Psoas muscle (tissue), 7 donors: ENCODE measurements at regions not wholly inside any gene's neighbourhood (a gene's known extent, or its start where the extent isn't known, plus 50 kb on each side); places are given as distances from the start of the nearest gene placed in this dataset.

ENCODE experiments used
- ATAC-seq, 4 donors: fragments of 200-7000 bp; cut with Tn5 transposase; one replicate each; pipeline ENCODE4 v1.9.1; 2020; ENCODE audit warnings: moderate library complexity in 3 of 4, mild to moderate bottlenecking in 2 of 4
- DNase-seq, 2 donors: peaks; one replicate each; pipeline ENCODE4 v3.0.0-alpha.2; 2020
- H3K27ac ChIP-seq: fragments of 200-600 bp; one replicate; pipeline ENCODE4 v1.8.0; 2022
- H3K27me3 ChIP-seq, 3 donors: fragments of 200-600 bp in 1 of 3; one replicate each; pipeline versions ENCODE4 v1.6.1 to v1.8.0; 2013 to 2022; ENCODE audit warnings: low read length in 2 of 3, mild to moderate bottlenecking in 2 of 3, moderate library complexity in 1 of 3; ENCODE audit not compliant: insufficient read depth in 3 of 3
- H3K36me3 ChIP-seq, 2 donors: fragments of 200-600 bp in 1 of 2; one replicate each; pipeline versions ENCODE4 v1.6.1 to v1.8.0; 2013 to 2022; ENCODE audit warnings: low read depth in 1 of 2, mild to moderate bottlenecking in 1 of 2, moderate library complexity in 1 of 2; ENCODE audit not compliant: insufficient read depth in 1 of 2
- H3K4me1 ChIP-seq: fragments of 200-600 bp; one replicate; pipeline ENCODE4 v1.8.0; 2022
- H3K4me3 ChIP-seq: fragments of 200-600 bp; one replicate; pipeline ENCODE4 v1.8.0; 2022; ENCODE audit warnings: mild to moderate bottlenecking
- H3K9me3 ChIP-seq: fragments of 200-600 bp; one replicate; pipeline ENCODE4 v1.8.0; 2022
- CTCF ChIP-seq: fragments of 200-600 bp; IDR thresholded peaks from one replicate; pipeline ENCODE4 v1.8.0; 2022; ENCODE audit warnings: antibody characterized with exemption
- WGBS, 3 donors: extraction: QIAGEN DNeasy Blood & Tissue Kit; methylation state at CpG; one replicate each; pipeline versions ENCODE4 v1.1.6 to v1.1.7; 2013; 5-methylcytosine and 5-hydroxymethylcytosine counted together
- intact Hi-C, 2 donors: fragments of 100-400 bp; cut with DNase I; formaldehyde crosslinking; loops; one replicate each; pipeline versions ENCODE4 v1.11.0 to v1.14.2; 2022
- donor health status: healthy with polysubstance abuse.
- donor health status: DM: no; HTN: no; CAD: no; lungs with moderate emphysema.
- donor health status: Bipolar disorder and iron deficiency.
- donor health status: healthy.
- donor health status: DM: yes; HTN: yes; CAD: no.
- donor health status: DM: no; HTN: no; CAD: no.
- donor health status: DM: yes; HTN: yes; CAD: no.

DNA sequence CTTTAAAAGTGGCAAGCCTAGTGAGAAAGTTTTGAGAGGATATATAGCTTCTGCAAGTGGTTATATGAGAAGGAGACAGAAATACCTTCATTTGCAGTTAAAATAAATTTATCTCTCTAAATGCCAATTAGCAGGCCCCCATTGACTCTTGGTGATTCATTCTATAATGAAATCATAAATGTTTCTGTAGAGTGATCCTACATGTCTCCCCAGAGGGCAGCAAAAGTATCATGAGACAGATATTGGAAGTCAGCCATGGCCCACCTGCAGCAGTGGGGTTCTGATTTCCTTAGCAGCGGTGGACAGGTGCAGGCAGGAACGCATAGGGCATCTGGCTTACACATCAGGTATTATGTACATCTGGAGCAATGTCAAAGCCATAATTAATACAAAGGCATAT, 385.4 kb upstream of the SLC10A2 start:
- no peak overlapping the region for H3K4me3 ChIP-seq
- TF ChIP-seq CTCF = no peak
- H3K27me3 ChIP-seq = no peaks in the 10 kb centered on the region
- DNase-seq (no peak), ATAC-seq (no peak)
- intact Hi-C loops = no loop called here
- WGBS, 3 donors = 13 to 24% (median 14%) methylated on average over 2 of the region's 2 CpGs
- H3K4me1 ChIP-seq = no peaks in the 10 kb centered on the region
- H3K9me3 ChIP-seq = no peaks in the 10 kb centered on the region
- no peak overlapping the region for H3K27ac ChIP-seq
- H3K36me3 ChIP-seq = no peaks in the 10 kb centered on the region

GRCh38 chr13:103443604-103444003, 377.4 kb upstream of the SLC10A2 start:
- TF ChIP-seq CTCF = no peak
- intact Hi-C loops = no loop called here
- H3K4me1 ChIP-seq = no peaks in the 10 kb centered on the region
- ATAC-seq (no peak), DNase-seq (no peak)
- no peaks in the 10 kb centered on the region for H3K27me3 ChIP-seq
- H3K9me3 ChIP-seq = no peaks in the 10 kb centered on the region
- H3K27ac ChIP-seq = no peak overlapping the region
- H3K4me3 ChIP-seq = no peak overlapping the region
- 59 to 69% (median 66%) methylated on average over 4 of the region's 4 CpGs for WGBS, 3 donors
- no peaks in the 10 kb centered on the region for H3K36me3 ChIP-seq

- H3K36me3 ChIP-seq = no peaks in the 10 kb centered on the region
- WGBS, 3 donors = 34 to 43% (median 36%) methylated on average over 1 of the region's 1 CpG
- peaks cover 0 to 2% (median 0%) of the 10 kb centered on the region in 3 donors for H3K27me3 ChIP-seq
- intact Hi-C loops = no loop called here
- no peak for TF ChIP-seq CTCF
- no peak overlapping the region for H3K4me3 ChIP-seq
- H3K27ac ChIP-seq = no peak overlapping the region
- no peaks in the 10 kb centered on the region for H3K9me3 ChIP-seq
- no peak for ATAC-seq
- no peak for DNase-seq
- no peaks in the 10 kb centered on the region for H3K4me1 ChIP-seq
Measured at GRCh38 chr13:103437651-103438050, 371.4 kb upstream of the SLC10A2 start.

DNA sequence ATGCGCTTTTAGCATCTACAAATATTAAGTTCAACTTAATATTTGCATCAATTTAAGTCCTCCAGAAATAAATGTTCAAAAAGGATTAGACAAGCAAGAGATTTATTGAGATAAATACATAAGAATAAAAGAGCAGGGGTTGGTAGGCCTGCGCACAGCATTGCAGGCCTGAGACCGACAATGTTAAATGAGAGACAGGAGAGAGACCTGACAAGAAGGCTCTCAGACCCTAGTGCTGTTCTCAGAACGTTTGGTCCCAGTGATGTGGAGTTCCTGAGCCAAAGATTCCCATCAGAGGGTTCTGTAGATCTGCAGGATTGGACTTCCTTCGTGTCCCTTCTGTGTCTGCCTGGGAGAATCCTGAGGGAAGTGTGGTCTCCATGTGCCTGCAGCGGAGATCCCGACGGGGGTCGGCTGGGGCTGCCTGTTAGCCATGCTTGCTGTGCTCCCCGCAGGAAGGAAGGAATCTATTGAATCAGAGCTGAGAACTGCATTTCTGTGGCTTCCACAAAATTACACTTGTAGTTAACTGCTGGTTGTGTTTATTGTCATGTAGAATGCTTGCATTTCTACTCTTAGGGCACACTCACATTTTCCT, 369.9 kb upstream of the SLC10A2 start:
- no peak overlapping the region for H3K27ac ChIP-seq
- WGBS, 3 donors = 73 to 80% (median 77%) methylated on average over 10 of the region's 10 CpGs
- no peak for ATAC-seq
- DNase-seq = no peak
- H3K4me3 ChIP-seq = no peak overlapping the region
- no peaks in the 10 kb centered on the region for H3K4me1 ChIP-seq
- H3K27me3 ChIP-seq = peaks cover 0 to 2% (median 0%) of the 10 kb centered on the region in 3 donors
- intact Hi-C loops = no loop called here
- H3K9me3 ChIP-seq = no peaks in the 10 kb centered on the region
- TF ChIP-seq CTCF = no peak
- no peaks in the 10 kb centered on the region for H3K36me3 ChIP-seq

- Histone ChIP-seq H3K4me3 (no peak overlapping the region), H3K27ac (no peak overlapping the region), H3K4me1 (no peaks in the 10 kb centered on the region), H3K36me3 (no peaks in the 10 kb centered on the region), H3K9me3 (no peaks in the 10 kb centered on the region), H3K27me3 (peaks cover 0 to 2% (median 0%) of the 10 kb centered on the region in 3 donors)
- DNase-seq (no peak), ATAC-seq (no peak)
- no peak for TF ChIP-seq CTCF
- intact Hi-C loops = no loop called here
- 43 to 50% (median 49%) methylated on average over 3 of the region's 3 CpGs for WGBS, 3 donors
Measured at GRCh38 chr13:103431856-103432255, 365.6 kb upstream of the SLC10A2 start.
